ENCODE measurements at regions not wholly inside any gene's neighbourhood (a gene's known extent, or its start where the extent isn't known, plus 50 kb on each side); places are given as distances from the start of the nearest gene placed in this dataset.

DNA sequence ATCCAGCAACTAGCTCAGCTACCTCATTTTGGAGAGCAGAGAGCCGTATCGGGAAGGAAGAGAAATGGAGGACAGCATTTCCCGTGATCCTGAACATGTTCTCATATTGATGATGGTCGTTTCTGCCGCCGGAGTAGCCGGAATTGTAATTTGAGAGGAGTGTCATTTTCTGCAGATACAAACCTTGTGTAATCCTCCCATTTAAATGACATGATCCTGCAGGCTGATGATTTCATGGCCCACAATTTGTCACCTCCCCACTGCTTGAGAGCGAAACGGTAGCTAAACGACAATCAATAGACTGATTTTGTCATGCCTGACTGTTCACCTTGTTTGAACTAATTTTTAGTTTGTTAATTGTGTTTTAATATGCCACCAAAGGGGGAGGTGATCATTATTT is 126.5 kb upstream of the CNTN6 start:
- DNase-seq (ENCODE audit: low spot score): no peak
- CTCF ChIA-PET: no interaction called here
- no peak overlapping the region for H3K27ac ChIP-seq
- no peak for TF ChIP-seq CTCF (conservative IDR thresholded peaks at IDR 0.05; ENCODE audit: low read depth)
- POLR2A ChIA-PET (ENCODE audit: low non-redundant PET): no interaction called here

DNA sequence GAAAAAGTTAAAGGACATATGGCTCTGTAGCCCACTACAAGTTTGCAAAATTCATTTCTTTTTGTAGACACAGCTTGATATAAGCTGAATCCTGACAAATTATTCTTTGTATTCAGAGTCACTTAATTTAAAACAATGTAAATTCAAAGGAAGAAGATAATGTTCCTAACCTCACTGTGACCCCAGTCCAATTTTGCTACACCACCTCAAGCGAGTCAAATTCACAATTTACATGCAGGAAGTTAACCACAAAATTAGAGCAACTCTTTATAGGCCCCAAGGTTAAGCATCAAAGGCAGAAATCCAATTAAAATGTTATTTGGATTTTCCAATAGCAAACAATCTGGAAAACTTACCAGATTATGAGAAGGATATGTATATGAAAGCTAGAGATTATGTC is 119.5 kb upstream of the CNTN6 start:
- ChIA-PET POLR2A (ENCODE audit: low non-redundant PET) (no interaction called here), CTCF (no interaction called here)
- no peak overlapping the region for H3K27ac ChIP-seq
- no peak for TF ChIP-seq CTCF (conservative IDR thresholded peaks at IDR 0.05; ENCODE audit: low read depth)
- DNase-seq (ENCODE audit: low spot score): no peak

DNA sequence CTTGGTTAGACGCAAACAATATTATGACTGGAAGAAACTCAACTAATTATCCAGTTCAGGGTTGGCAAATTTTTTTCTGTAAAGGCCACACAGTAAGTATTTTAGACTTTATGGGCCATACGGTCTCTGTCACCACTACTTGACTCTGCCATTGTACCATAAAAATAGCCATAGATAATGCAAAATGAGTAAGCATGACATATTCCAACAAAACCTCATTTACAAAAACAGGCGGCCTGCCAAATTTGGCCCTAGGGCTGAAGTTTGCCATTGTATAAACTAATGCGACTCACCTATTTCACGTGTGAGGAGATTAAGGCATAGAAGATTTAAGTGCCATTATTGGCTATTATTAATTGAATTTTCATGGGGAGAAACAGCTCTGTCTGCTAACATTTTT is 116.8 kb upstream of the CNTN6 start:
- no peak overlapping the region for H3K27ac ChIP-seq
- ChIA-PET CTCF (no interaction called here), POLR2A (ENCODE audit: low non-redundant PET) (no interaction called here)
- no peak for TF ChIP-seq CTCF (conservative IDR thresholded peaks at IDR 0.05; ENCODE audit: low read depth)
- DNase-seq (ENCODE audit: low spot score): no peak

DNA sequence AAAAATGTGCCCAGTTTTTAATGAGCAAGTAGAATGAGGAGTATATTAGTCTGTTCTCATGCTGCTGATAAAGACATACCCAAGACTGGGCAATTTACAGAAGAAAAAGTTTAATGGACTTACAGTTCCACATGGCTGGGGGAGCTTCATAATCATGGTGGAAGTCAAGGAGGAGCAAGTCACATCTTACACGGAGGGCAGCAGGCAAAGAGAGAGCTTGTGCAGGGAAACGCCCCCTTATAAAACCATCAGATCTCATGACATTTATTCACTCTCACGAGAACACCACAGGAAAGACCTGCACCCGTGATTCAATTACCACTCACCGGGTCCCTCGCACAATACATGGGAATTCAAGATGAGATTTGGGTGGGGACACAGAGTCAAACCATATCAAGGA is 111.7 kb upstream of the CNTN6 start:
- POLR2A ChIA-PET (ENCODE audit: low non-redundant PET): no interaction called here

GRCh38 chr3:988785-989184 is 104.0 kb upstream of the CNTN6 start:
- no peak overlapping the region for H3K27ac ChIP-seq
- no peak for TF ChIP-seq CTCF (conservative IDR thresholded peaks at IDR 0.05; ENCODE audit: low read depth)
- DNase-seq (ENCODE audit: low spot score): no peak
- ChIA-PET CTCF (no interaction called here), POLR2A (ENCODE audit: low non-redundant PET) (no interaction called here)

More for the DNA sequence above, 111.7 kb upstream of the CNTN6 start:
- CTCF ChIA-PET: no interaction called here
- TF ChIP-seq CTCF (conservative IDR thresholded peaks at IDR 0.05; ENCODE audit: low read depth): no peak
- DNase-seq (ENCODE audit: low spot score): no peak
- H3K27ac ChIP-seq: no peak overlapping the region

DNA sequence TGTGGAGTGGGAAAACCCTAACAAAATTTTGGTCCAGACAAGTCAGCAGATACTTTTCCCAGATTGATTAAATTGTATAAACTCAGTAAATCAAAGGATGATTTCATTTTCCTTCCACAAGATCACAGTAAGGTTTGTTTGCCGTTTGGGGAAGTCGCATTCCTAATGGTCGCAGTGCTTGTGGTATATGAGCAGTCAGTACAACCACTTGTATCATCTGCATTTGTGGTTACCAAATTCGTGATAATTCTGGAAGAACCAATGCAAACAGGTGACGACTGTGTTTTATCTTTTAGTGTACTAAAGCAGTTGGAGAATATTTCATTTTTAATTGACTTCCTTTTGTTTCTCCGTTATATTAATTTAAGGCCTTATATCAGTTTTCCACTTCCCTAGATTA is 100.0 kb upstream of the CNTN6 start:
- ChIA-PET POLR2A (ENCODE audit: low non-redundant PET) (no interaction called here), CTCF (no interaction called here)
- no peak overlapping the region for H3K27ac ChIP-seq
- no peak for DNase-seq (ENCODE audit: low spot score)
- no peak for TF ChIP-seq CTCF (conservative IDR thresholded peaks at IDR 0.05; ENCODE audit: low read depth)

- ChIA-PET CTCF (interaction anchor here (0.6 kb wide), 1 partner anchor 376 kb away, joined by 3 read pairs; no protein-coding TSS in a partner anchor), POLR2A (ENCODE audit: low non-redundant PET) (no interaction called here)
- no peak for DNase-seq (ENCODE audit: low spot score)
- no peak for TF ChIP-seq CTCF (conservative IDR thresholded peaks at IDR 0.05; ENCODE audit: low read depth)
- no peak overlapping the region for H3K27ac ChIP-seq
These were observed 90.8 kb upstream of the CNTN6 start for GRCh38 chr3:1002010-1002409.
